Left renal cortex interstitium (tissue), 4 donors: ENCODE measurements at regions not wholly inside any gene's neighbourhood (a gene's known extent, or its start where the extent isn't known, plus 50 kb on each side); places are given as distances from the start of the nearest gene placed in this dataset.
"Not testable (repeated sequence)": the region's sequence is repeated elsewhere in the genome, so short reads cannot be mapped to it uniquely, and the experiment has no call there.

ENCODE experiments used
- DNase-seq, 4 donors: peaks; one replicate each; pipeline ENCODE4 v3.0.0-alpha.2; 2013; ENCODE audit warnings: low read depth in 4 of 4, low spot score in 2 of 4, missing footprints in 1 of 4

DNA sequence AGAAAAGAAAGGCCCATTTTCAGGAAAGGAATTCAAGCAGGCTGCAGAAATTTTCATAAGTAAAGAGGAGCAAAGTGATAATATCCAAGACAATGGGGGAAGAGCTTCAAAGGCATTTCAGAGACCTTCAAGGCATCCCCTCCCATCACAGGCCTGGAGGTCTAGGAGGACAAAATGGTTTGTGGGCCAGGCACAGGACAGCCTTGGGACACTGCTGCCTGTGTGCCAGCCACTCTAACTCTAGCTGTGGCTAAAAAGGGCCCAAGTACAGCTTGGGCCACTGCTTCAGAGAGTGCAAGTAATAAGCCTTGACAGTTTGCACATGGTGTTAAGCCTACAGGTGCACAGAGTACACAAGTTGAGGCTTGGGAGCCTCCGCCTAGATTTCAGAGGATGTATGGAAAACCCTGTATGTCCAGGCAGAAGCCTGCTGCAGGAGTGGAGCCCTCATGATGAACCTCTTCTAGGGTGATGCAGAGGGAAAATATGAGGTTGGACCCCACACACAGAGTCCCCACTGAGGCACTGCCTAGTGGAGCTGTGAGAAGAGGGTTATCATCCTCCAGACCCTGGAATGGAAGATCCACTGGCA is 51.8 kb upstream of the ZSWIM5 start:
- no peak for DNase-seq

GRCh38 chr1:45259053-45259452 is 52.6 kb upstream of the ZSWIM5 start:
- DNase-seq = no peak

DNA sequence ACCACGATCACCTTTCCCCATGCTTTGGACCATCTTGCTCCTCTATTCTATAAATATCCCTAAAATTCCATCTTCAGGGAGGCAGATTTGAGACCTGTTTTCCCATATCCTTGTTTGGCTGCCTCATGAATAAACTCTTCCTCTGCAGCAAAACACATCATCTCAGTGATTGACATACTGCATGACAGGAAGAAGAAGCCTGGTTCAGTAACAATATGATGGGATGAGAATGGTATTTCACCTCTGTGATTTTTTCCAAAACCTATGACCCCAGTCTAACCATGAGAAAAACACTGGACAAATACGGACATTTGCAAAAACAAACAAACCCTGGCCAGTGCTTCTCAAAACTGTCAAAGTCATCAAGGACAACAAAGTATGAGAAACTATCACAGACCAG is 53.8 kb upstream of the ZSWIM5 start:
- DNase-seq = no peak

DNA sequence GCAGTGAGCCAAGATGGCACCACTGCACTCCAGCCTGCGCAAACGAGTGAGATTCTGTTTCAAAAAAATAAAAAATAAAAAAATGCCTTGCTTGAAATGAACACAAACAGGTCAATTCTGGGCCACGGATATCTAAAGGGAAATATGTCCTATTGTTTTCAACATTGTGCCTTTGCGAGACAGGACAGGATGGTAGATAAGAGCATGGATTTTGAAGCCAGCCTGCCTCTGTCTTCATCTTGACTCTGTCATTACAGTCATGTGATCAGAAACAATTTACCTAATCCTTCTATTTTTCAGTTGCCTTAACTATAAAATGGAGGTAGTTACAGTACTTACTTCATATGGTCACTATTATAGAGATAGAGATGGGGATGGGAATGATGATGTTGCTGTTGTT is 56.7 kb upstream of the ZSWIM5 start:
- no peak for DNase-seq

- no peak for DNase-seq
These were observed 58.8 kb upstream of the ZSWIM5 start for GRCh38 chr1:45265244-45265643.

DNA sequence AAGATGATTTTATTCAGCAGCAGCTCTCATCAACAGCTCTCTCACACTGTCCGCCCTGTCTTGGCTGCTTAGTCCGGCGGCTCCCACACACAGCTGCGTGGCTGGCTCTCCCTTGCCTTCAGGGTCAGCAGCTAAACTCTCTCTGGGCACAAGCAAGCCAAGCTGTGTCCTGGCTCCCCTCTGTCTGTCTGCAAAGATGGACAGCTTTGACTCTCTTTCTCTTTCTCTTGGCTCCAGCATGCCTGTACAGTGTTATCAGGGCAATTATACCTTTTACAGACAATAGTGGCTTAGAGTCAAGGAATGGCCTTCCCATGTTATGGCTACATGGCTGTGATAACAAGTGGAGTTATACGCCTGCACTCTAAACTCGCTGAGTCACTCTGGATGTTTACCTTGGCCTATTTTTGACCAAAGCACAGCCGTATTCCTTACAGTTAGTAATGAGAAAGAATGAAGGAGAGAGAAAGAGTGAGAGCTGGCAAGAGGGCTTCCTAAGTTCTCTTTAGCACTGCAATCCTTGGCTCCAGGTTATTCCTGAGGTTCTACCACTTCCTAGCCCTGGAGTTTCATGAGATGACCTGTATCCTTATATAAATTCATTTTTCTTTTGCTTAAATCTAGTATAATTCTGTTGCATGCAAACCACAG is 59.9 kb upstream of the ZSWIM5 start:
- peak; percentile 32 to 53 (median 39) for DNase-seq

DNA sequence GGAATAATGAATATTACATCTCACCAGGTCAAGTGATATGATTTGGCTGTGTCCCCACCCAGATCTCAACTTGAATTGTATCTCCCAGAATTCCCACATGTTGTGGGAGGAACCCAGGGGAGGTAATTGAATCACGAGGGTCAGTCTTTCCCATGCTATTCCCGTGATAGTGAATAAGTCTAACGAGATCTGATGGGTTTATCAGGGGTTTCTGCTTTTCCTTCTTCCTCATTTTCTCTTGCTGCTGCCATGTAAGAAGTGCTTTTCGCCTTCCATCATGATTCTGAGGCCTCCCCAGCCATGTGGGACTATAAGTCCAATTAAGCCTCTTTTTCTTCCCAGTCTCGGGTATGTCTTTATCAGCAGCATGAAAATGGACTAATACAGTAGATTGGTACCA is 58.4 kb upstream of the HPDL start:
- not testable (repeated sequence) for DNase-seq

DNA sequence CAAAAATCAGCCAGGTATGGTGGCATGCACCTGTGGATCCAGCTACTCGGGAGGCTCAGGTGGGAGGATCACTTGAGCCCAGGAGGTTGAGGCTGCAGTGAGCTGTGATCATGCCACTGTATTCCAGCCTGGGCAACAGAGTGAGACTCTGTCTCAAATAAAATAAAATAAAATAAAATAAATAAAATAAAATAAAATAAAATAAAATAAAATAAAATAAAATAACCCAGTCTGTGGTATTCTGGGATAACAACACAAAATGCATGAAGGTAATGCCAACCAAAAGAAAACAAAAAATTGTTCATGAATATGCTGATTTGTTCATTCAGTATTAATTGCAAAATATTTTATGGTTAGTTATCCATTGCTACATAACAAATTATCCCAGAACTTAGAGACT is 54.4 kb upstream of the HPDL start:
- DNase-seq = not testable (repeated sequence)

- DNase-seq = no peak
These were observed 53.8 kb upstream of the HPDL start for GRCh38 chr1:45272913-45273371.

GRCh38 chr1:45275054-45275453 is 51.6 kb upstream of the HPDL start:
- DNase-seq = no peak
